A673 (cell line): ENCODE measurements at regions not wholly inside any gene's neighbourhood (a gene's known extent, or its start where the extent isn't known, plus 50 kb on each side); places are given as distances from the start of the nearest gene placed in this dataset.

ENCODE experiments used
- EZH2 ChIP-seq: fragments of 200-600 bp; sonication (generic); IDR thresholded peaks from 2 replicates; pipeline ENCODE4 v1.6.1; 2017; ENCODE audit warnings: borderline replicate concordance, low read depth, mild to moderate bottlenecking, mixed read lengths, antibody characterized with exemption, low read length; ENCODE audit not compliant: poor library complexity, severe bottlenecking
- TF ChIP-seq, protein P1 (sequence below): fragments of 300-800, 200-600 bp; sonication (generic); conservative IDR thresholded peaks from 2 replicates; pipeline ENCODE4 v1.5.1; 2017; ENCODE audit warnings: low read depth, mild to moderate bottlenecking, antibody characterized with exemption, low read length, moderate library complexity, mixed read lengths

DNA sequence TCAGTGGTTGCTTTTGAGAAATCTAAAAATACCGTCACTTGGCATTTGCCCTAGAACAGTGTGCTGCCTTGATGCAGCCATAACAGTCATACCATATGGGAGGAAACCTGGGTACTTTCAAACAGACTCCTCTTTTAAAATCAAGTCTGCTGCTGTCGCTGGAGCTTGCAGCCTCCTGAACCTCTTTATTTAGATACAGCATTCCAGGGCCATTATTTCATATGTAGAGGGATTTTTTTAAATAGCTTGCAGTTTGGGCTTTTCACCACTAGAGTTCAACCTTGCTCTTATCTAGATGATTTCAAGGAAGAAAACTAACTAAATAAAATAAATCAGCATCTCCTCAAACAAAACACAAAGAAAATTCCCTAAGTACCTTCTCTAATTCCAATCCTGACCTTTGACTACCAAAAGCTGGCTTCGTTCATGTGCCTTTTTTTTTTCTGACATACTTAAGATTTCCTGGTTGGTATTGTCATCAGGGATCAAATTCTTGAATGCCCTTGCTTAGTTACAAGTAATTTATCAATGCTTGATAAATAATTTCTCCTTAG lies 111.6 kb downstream of the KBTBD8 start:
- TF ChIP-seq, protein P1, sequence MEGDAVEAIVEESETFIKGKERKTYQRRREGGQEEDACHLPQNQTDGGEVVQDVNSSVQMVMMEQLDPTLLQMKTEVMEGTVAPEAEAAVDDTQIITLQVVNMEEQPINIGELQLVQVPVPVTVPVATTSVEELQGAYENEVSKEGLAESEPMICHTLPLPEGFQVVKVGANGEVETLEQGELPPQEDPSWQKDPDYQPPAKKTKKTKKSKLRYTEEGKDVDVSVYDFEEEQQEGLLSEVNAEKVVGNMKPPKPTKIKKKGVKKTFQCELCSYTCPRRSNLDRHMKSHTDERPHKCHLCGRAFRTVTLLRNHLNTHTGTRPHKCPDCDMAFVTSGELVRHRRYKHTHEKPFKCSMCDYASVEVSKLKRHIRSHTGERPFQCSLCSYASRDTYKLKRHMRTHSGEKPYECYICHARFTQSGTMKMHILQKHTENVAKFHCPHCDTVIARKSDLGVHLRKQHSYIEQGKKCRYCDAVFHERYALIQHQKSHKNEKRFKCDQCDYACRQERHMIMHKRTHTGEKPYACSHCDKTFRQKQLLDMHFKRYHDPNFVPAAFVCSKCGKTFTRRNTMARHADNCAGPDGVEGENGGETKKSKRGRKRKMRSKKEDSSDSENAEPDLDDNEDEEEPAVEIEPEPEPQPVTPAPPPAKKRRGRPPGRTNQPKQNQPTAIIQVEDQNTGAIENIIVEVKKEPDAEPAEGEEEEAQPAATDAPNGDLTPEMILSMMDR, result peak; percentile 53
- no peak for TF ChIP-seq EZH2
